Activated effector memory CD4-positive, alpha-beta T cell treated with anti-CD3 and anti-CD28 coated beads, Interleukin-2, amount 50 U/mL, for 16 hours (primary cell): ENCODE measurements at regions not wholly inside any gene's neighbourhood (a gene's known extent, or its start where the extent isn't known, plus 50 kb on each side); places are given as distances from the start of the nearest gene placed in this dataset.
"Not testable (repeated sequence)": the region's sequence is repeated elsewhere in the genome, so short reads cannot be mapped to it uniquely, and the experiment has no call there.

Experiments used
- DNase-seq: peaks from one replicate; pipeline ENCODE4 v3.0.0-alpha.2; 2020

- no peak for DNase-seq
These were observed 741.7 kb downstream of the RERGL start for GRCh38 chr12:17348311-17348710.

GRCh38 chr12:17344649-17345048 is 738.7 kb upstream of the LMO3 start:
- no peak for DNase-seq

DNA sequence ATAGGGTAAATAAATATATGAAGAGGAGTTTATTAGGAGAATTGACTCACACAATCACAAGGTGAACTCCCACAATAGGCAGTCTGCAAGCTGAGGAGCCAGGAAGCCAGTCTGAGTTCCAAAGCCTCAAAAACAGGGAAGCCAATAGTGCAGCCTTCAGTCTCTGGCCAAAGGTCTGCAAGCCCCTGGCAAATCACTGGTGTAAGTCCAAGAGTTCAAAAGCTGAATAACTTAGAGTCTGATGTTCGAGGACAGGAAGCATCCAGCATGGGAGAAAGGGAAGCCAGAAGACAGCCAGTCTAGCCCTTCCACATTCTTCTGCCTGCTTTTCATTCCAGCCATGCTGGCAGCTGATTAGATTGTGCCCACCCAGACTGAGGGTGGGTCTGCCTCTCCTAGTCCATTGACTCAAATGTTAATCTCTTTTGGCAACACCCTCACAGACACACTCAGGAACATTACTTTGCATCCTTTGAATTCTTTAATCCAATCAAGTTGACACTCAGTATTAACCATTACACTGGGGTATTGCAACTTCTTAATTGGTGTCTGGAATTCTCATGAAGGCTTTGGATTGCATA is 736.5 kb upstream of the LMO3 start:
- DNase-seq, result no peak

DNA sequence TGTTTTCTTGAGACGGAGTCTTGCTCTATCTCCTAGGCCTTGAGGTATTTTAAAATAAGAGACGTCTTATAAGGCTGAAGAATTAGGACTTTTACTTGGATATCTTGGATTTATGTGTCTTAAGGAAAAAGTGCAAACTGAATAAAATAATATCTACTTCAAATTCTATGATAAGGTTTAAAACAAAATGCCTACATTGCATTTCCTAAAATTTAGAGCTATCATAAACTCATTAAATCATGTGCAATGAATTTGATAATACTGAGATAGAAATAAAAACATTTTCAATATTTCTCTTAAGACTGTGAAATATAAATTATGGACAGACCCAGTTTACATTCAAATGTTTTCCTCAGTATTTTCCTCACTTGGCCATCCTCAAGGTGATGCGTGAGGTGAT is 729.5 kb upstream of the LMO3 start:
- DNase-seq, result no peak

- no peak for DNase-seq
These were observed 728.8 kb upstream of the LMO3 start for GRCh38 chr12:17334784-17335183.

DNA sequence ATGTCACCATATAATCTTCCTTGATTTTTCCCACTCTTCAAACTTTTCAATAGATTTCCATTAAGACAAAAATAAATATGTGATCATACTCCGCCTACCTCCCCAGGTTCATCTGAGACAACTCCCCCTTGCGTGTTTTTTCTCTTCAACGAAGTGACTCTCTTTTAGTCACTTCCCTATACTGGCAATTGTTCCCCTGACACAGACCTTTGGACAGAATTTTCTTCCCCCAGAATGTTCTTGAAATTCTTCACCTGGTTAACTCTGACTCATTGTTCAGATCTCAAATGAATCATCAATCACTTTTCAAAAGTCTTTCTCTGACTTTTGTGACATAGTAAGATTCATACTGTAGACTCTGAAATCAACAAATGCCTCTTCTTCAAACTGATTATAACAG is 727.3 kb upstream of the LMO3 start:
- DNase-seq, result no peak

DNA sequence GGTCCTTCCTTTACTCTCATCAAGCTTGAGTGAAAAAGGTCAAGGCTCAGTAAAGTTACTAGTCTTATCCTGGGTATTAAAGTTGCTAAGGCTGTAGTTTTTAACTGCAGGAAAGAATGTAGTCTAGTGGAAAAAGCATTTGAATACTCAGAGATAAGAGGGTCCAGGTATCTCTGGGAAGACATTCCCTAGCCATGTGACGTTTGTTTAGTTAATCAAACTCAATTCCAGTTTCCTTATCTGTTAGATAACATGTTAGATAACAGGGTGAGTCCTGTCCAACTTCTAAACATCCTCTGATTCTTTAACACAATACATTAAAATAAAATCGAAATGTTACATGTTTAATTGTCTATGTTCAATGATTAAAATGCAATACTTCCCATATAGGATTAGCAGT is 720.7 kb upstream of the LMO3 start:
- no peak for DNase-seq

- no peak for DNase-seq
These were observed 716.1 kb upstream of the LMO3 start for GRCh38 chr12:17322090-17322489.

DNA sequence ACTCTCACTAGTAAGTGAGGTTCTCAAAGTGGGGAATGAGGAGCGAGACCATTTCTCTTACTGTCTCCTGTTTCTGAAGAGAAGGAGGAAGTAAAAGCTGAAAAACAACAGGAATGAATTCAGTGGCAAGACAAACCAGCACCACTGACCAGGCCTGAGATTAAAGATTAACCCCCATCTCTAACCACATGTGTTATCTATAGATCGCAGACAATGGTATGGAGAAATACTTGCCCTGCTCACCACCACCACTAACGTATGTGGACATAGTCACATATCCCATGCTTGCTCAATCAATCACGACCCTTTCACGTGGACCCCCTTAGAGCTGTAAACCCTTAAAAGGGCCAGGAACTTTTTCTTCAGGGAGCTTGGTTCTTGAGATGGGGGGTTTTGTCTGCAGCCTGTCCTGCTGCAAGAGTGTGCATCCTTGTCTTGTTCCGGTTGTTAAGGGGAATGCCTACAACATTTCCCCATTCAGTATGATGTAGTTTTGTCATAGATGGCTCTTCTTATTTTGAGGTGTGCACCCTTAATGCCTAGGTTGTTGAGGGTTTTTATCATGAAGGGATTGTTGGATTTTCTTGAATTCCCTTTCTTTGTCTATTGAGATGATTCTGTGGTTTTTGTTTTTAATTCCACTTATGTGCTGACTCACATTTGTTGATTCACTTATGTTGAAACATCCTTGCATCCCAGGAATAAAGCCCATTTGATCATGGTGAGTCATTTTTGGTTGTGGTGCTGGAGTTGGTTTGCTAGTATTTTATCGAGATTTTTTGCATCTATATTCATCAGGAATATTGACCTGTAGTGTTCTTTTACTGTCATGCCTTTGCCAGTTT is 698.8 kb upstream of the LMO3 start:
- no peak for DNase-seq

DNA sequence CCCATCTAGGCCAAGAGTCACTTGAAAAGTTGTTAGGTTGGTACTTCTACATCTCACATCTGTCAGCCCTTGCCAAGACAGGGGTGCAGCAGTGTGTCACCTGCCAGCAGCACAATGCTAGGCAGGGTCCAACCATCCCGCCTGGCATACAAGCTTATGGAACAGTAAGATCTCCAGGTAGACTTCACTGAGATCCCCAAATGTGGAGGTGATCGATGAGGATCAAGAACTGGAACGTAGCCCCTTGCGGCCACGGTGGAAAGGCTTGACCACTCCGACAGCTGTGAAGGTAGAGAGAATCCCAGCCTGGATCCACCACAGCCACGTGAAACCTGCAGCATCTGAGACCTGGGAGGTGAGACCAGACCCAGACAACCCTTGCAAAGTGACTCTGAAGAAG is 696.0 kb upstream of the LMO3 start:
- DNase-seq, result no peak

- DNase-seq, result no peak
These were observed 695.6 kb upstream of the LMO3 start for GRCh38 chr12:17301544-17301943.

- DNase-seq, result no peak
These were observed 690.9 kb upstream of the LMO3 start for GRCh38 chr12:17296882-17297281.

DNA sequence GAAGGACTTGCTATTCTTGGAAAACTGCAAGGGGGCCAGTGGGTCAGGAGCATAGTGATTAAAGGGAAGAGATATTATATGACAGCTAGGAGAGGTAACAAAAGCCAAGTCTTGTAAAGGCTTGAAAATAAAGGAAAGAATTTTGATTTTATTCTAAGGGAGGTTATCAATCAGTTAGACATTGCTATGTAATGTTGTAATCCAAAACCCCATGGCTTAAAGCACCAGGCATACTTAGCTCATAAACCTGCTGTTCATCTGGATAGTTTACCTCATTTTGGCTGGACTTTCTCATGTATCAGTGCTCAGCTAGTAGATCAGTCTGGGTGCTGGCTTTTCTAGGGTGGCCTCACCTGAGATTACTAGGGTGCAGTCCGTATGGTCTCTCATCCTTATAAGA is 680.9 kb upstream of the LMO3 start:
- no peak for DNase-seq

- no peak for DNase-seq
These were observed 678.9 kb upstream of the LMO3 start for GRCh38 chr12:17284873-17285272.

DNA sequence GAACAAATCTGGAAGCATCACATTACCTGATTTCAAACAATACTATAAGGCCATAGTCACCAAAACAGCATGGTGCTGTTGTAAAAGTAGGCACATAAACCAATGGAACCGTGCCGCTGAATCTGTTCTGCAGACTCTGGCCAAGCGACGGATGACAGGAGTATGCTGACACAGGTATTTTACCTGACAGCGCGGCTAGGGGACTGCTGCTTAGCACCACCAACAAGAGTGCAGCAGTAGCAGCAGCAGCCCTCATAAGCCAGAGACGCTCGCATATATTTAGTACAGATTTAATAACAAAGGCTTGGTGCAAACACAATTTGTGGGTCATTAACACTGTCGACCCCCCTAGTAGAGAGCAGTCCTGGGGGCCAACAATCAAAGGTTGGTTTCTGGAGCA is 677.6 kb upstream of the LMO3 start:
- DNase-seq, result no peak

- not testable (repeated sequence) for DNase-seq
These were observed 676.2 kb upstream of the LMO3 start for GRCh38 chr12:17282169-17282568.

DNA sequence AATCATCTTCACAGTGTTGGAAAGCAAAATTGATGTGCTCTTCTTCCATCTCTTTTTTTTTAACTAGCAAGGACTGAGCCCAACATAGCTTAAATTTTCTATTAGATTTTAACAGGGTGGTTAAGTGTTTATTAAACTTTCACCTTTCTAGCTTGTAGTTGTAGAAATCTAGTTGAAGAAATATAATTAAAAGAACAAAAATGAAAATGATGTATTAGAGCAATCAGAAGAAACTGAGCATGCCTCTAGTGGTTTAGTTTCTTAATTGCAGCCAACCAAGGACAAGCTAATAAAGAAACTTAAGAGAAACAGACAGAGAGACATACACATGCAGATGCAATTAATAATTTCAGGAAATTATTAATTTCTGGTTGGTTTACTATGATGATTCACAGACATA is 673.0 kb upstream of the LMO3 start:
- no peak for DNase-seq

DNA sequence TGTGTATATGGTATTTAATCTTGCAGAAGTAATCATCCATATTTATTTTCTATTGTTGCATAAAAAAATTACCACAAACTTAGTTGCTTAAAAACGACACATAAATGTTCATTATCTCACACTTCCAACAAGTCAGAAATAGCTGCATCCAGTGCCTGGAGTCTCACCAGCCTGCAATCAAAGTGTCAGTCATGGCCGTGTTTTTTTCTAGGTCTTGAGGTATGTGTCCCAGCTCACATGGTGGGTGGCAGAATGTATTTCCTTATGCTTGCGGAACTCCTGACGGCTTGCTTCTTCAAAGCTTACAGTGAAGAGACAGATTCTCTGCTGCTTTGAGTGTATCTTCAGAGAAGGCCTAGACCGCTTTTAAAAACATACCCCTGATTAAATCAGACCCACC is 670.2 kb upstream of the LMO3 start:
- DNase-seq, result no peak

GRCh38 chr12:17266856-17267255 is 660.9 kb upstream of the LMO3 start:
- DNase-seq, result no peak

GRCh38 chr12:17264603-17265002 is 658.6 kb upstream of the LMO3 start:
- DNase-seq, result no peak

GRCh38 chr12:17239874-17240273 is 633.9 kb upstream of the LMO3 start:
- DNase-seq, result no peak

GRCh38 chr12:17235996-17236395 is 630.0 kb upstream of the LMO3 start:
- no peak for DNase-seq

DNA sequence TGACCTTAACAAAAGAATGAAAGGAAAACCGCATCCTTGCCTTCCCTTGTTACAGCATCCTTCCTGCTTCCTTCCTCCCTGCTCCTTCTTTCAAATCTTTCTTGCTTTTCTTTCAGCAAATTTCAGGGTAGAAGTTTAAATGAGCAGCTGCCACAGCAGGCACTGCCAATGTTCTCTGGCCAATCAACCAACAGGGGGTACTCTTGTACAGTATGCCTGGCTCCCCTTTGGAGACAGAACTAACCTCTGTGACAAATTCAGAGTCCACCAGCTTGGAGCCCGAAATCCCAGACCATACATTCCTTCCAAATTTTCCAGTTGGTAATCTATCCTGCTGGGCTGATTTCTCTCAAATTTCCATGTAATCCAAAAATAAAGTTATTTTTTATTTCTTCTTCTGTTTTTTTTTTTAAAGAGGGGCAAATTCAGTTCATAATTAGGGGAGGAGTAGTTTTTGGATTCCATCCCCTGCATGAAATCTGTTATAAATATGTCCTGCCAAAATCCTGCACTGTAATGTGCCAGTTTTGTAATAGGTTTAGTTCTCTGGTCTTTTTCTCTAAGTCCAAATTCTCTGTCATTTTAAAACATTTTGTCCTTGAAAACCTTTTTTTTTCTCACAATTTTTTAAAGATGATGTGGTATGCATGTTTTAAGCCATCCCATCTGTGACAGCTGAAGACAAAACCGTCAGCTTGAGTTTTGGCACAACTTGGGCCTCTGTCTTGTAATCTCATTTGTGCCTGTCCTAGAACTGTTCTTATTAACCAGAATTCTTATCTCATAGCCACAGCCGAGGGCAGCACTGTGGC is 610.0 kb upstream of the LMO3 start:
- no peak for DNase-seq

DNA sequence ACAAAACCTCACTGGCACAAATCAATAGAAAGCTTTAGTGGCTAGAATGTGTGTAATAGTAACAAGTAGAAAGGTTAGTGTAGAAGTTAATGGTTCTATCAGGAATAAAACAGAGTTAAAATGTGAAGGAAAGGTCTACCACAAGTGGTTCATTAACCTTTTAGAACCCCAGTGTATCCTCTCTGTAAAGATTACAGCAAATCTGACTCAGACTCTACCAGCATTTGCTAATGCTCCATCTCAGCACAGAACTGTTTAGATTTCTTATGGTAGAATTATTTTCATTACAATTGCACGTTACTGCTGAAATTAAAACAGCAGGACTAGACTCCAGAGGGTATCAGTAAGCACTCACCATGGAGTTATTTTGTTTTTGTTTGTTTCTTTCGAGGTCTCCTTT is 609.0 kb upstream of the LMO3 start:
- no peak for DNase-seq
